ENCODE measurements at regions not wholly inside any gene's neighbourhood (a gene's known extent, or its start where the extent isn't known, plus 50 kb on each side); places are given as distances from the start of the nearest gene placed in this dataset.
"Not testable (repeated sequence)": the region's sequence is repeated elsewhere in the genome, so short reads cannot be mapped to it uniquely, and the experiment has no call there.

- H3K36me3 Mint-ChIP-seq; H3K4me3 Mint-ChIP-seq; H3K27me3 Mint-ChIP-seq; H3K4me1 Mint-ChIP-seq (ENCODE audit: unreplicated experiment); H3K27ac Mint-ChIP-seq; H3K9me3 Mint-ChIP-seq; DNase-seq (ENCODE audit: extremely low spot score, unreplicated experiment): not testable (repeated sequence)
These were observed 54.7 kb downstream of the OR4M2 start for GRCh38 chr15:22134941-22135566.

GRCh38 chr15:22137572-22137971 lies 57.2 kb downstream of the OR4M2 start:
- H3K27me3 Mint-ChIP-seq; H3K9me3 Mint-ChIP-seq; H3K27ac Mint-ChIP-seq; H3K4me1 Mint-ChIP-seq (ENCODE audit: unreplicated experiment); H3K36me3 Mint-ChIP-seq; H3K4me3 Mint-ChIP-seq; DNase-seq (ENCODE audit: extremely low spot score, unreplicated experiment): not testable (repeated sequence)

- H3K36me3 Mint-ChIP-seq; H3K9me3 Mint-ChIP-seq; H3K27ac Mint-ChIP-seq; H3K4me3 Mint-ChIP-seq; H3K4me1 Mint-ChIP-seq (ENCODE audit: unreplicated experiment); DNase-seq (ENCODE audit: extremely low spot score, unreplicated experiment); H3K27me3 Mint-ChIP-seq: not testable (repeated sequence)
These were observed 60.8 kb downstream of the OR4M2 start for GRCh38 chr15:22141106-22141505.

GRCh38 chr15:22148109-22148508 lies 67.8 kb downstream of the OR4M2 start:
- not testable (repeated sequence) for H3K36me3 Mint-ChIP-seq; H3K27me3 Mint-ChIP-seq; H3K9me3 Mint-ChIP-seq; DNase-seq (ENCODE audit: extremely low spot score, unreplicated experiment); H3K27ac Mint-ChIP-seq; H3K4me1 Mint-ChIP-seq (ENCODE audit: unreplicated experiment); H3K4me3 Mint-ChIP-seq

- not testable (repeated sequence) for H3K9me3 Mint-ChIP-seq; DNase-seq (ENCODE audit: extremely low spot score, unreplicated experiment); H3K4me3 Mint-ChIP-seq; H3K36me3 Mint-ChIP-seq; H3K27me3 Mint-ChIP-seq; H3K27ac Mint-ChIP-seq; H3K4me1 Mint-ChIP-seq (ENCODE audit: unreplicated experiment)
These were observed 77.9 kb downstream of the OR4M2 start for GRCh38 chr15:22158243-22158642.

GRCh38 chr15:22160283-22160682 lies 80.0 kb downstream of the OR4M2 start:
- H3K36me3 Mint-ChIP-seq; H3K9me3 Mint-ChIP-seq; H3K4me1 Mint-ChIP-seq (ENCODE audit: unreplicated experiment); H3K4me3 Mint-ChIP-seq; DNase-seq (ENCODE audit: extremely low spot score, unreplicated experiment); H3K27ac Mint-ChIP-seq; H3K27me3 Mint-ChIP-seq: not testable (repeated sequence)

- H3K27me3 Mint-ChIP-seq; H3K9me3 Mint-ChIP-seq; H3K4me1 Mint-ChIP-seq (ENCODE audit: unreplicated experiment); H3K36me3 Mint-ChIP-seq; DNase-seq (ENCODE audit: extremely low spot score, unreplicated experiment); H3K27ac Mint-ChIP-seq; H3K4me3 Mint-ChIP-seq: not testable (repeated sequence)
These were observed 80.4 kb downstream of the OR4M2 start for GRCh38 chr15:22160741-22161140.

GRCh38 chr15:22161398-22161797 lies 81.1 kb downstream of the OR4M2 start:
- DNase-seq (ENCODE audit: extremely low spot score, unreplicated experiment); H3K9me3 Mint-ChIP-seq; H3K27me3 Mint-ChIP-seq; H3K27ac Mint-ChIP-seq; H3K4me1 Mint-ChIP-seq (ENCODE audit: unreplicated experiment); H3K36me3 Mint-ChIP-seq; H3K4me3 Mint-ChIP-seq: not testable (repeated sequence)

- not testable (repeated sequence) for H3K4me1 Mint-ChIP-seq (ENCODE audit: unreplicated experiment); H3K36me3 Mint-ChIP-seq; H3K9me3 Mint-ChIP-seq; H3K27ac Mint-ChIP-seq; H3K4me3 Mint-ChIP-seq; H3K27me3 Mint-ChIP-seq; DNase-seq (ENCODE audit: extremely low spot score, unreplicated experiment)
These were observed 83.4 kb downstream of the OR4M2 start for GRCh38 chr15:22163715-22164114.

GRCh38 chr15:22167521-22167920 lies 87.2 kb downstream of the OR4M2 start:
- not testable (repeated sequence) for H3K4me1 Mint-ChIP-seq (ENCODE audit: unreplicated experiment); DNase-seq (ENCODE audit: extremely low spot score, unreplicated experiment); H3K4me3 Mint-ChIP-seq; H3K36me3 Mint-ChIP-seq; H3K27me3 Mint-ChIP-seq; H3K27ac Mint-ChIP-seq; H3K9me3 Mint-ChIP-seq

- H3K27ac Mint-ChIP-seq; H3K9me3 Mint-ChIP-seq; H3K27me3 Mint-ChIP-seq; DNase-seq (ENCODE audit: extremely low spot score, unreplicated experiment); H3K36me3 Mint-ChIP-seq; H3K4me3 Mint-ChIP-seq; H3K4me1 Mint-ChIP-seq (ENCODE audit: unreplicated experiment): not testable (repeated sequence)
These were observed 93.0 kb downstream of the OR4M2 start for GRCh38 chr15:22173029-22173998.

- not testable (repeated sequence) for H3K27ac Mint-ChIP-seq; H3K9me3 Mint-ChIP-seq; DNase-seq (ENCODE audit: extremely low spot score, unreplicated experiment); H3K36me3 Mint-ChIP-seq; H3K4me1 Mint-ChIP-seq (ENCODE audit: unreplicated experiment); H3K4me3 Mint-ChIP-seq; H3K27me3 Mint-ChIP-seq
These were observed 93.8 kb downstream of the OR4M2 start for GRCh38 chr15:22174088-22174487.

GRCh38 chr15:22177965-22178364 lies 97.6 kb downstream of the OR4M2 start:
- not testable (repeated sequence) for H3K9me3 Mint-ChIP-seq; H3K36me3 Mint-ChIP-seq; H3K27me3 Mint-ChIP-seq; DNase-seq (ENCODE audit: extremely low spot score, unreplicated experiment); H3K4me1 Mint-ChIP-seq (ENCODE audit: unreplicated experiment); H3K4me3 Mint-ChIP-seq; H3K27ac Mint-ChIP-seq

GRCh38 chr15:22178438-22178837 lies 98.1 kb downstream of the OR4M2 start:
- H3K4me3 Mint-ChIP-seq; H3K4me1 Mint-ChIP-seq (ENCODE audit: unreplicated experiment); H3K27me3 Mint-ChIP-seq; H3K36me3 Mint-ChIP-seq; H3K27ac Mint-ChIP-seq; H3K9me3 Mint-ChIP-seq; DNase-seq (ENCODE audit: extremely low spot score, unreplicated experiment): not testable (repeated sequence)

Measured in type B pancreatic cell (in vitro differentiated cells).